Loucy (cell line): ENCODE measurements at regions not wholly inside any gene's neighbourhood (a gene's known extent, or its start where the extent isn't known, plus 50 kb on each side); places are given as distances from the start of the nearest gene placed in this dataset.

Experiments used
- H2AFZ ChIP-seq: fragments of 200-600 bp; sonication (generic); 2 replicates; pipeline ENCODE4 v1.6.0; 2016; ENCODE audit warnings: antibody characterized with exemption, mild to moderate bottlenecking, low read length, moderate library complexity
- H3F3A ChIP-seq: fragments of 200-600 bp; 2 replicates; pipeline ENCODE4 v1.6.0; 2016; ENCODE audit warnings: antibody characterized with exemption, low read depth, mild to moderate bottlenecking
- H3K27me3 ChIP-seq: fragments of 200-600 bp; sonication (generic); 2 replicates; pipeline ENCODE4 v1.6.1; 2014; ENCODE audit warnings: low read length, mild to moderate bottlenecking; ENCODE audit not compliant: insufficient read depth, poor library complexity, severe bottlenecking
- H3K36me3 ChIP-seq: fragments of 200-600 bp; sonication (generic); 2 replicates; pipeline ENCODE4 v1.6.1; 2016; ENCODE audit warnings: low read length; ENCODE audit not compliant: insufficient read depth
- H3K4me1 ChIP-seq: fragments of 200-600 bp; sonication (generic); 2 replicates; pipeline ENCODE4 v1.5.1; 2014; ENCODE audit warnings: low read length, mild to moderate bottlenecking; ENCODE audit not compliant: insufficient read depth, poor library complexity, severe bottlenecking
- H3K4me2 ChIP-seq: fragments of 200-600 bp; sonication (generic); 2 replicates; pipeline ENCODE4 v1.6.0; 2014; ENCODE audit warnings: antibody characterized with exemption, low read length, low read depth, mild to moderate bottlenecking; ENCODE audit not compliant: poor library complexity, severe bottlenecking
- H3K4me3 ChIP-seq: fragments of 200-600 bp; sonication (generic); 2 replicates; pipeline ENCODE4 v1.5.1; 2014; ENCODE audit warnings: low read length, mild to moderate bottlenecking, mixed read lengths; ENCODE audit not compliant: poor library complexity, severe bottlenecking
- H3K79me2 ChIP-seq: fragments of 200-600 bp; sonication (generic); 2 replicates; pipeline ENCODE4 v1.6.1; 2014; ENCODE audit warnings: low read length; ENCODE audit not compliant: insufficient read depth
- H3K9ac ChIP-seq: fragments of 200-600 bp; sonication (generic); 2 replicates; pipeline ENCODE4 v1.6.0; 2014; ENCODE audit warnings: mild to moderate bottlenecking, low read depth, low read length, moderate library complexity; ENCODE audit not compliant: poor library complexity, severe bottlenecking
- H3K9me2 ChIP-seq: fragments of 200-600 bp; sonication (generic); replicated peaks from 2 replicates; pipeline ENCODE4 v1.6.1; 2016; ENCODE audit warnings: low read depth, low read length, mixed read lengths
- H3K9me3 ChIP-seq: fragments of 200-600 bp; sonication (generic); 2 replicates; pipeline ENCODE4 v1.6.1; 2014; ENCODE audit warnings: mild to moderate bottlenecking, antibody characterized with exemption, low read length, low read depth; ENCODE audit not compliant: insufficient read depth
- H4K20me1 ChIP-seq: fragments of 200-600 bp; sonication (generic); 2 replicates; pipeline ENCODE4 v1.6.0; 2014; ENCODE audit warnings: antibody characterized with exemption, low read length, mild to moderate bottlenecking; ENCODE audit not compliant: insufficient read depth, poor library complexity, severe bottlenecking
- CTCF ChIP-seq: fragments of 200-600 bp; sonication (generic); conservative IDR thresholded peaks from 2 replicates; pipeline ENCODE4 v1.5.1; 2014; ENCODE audit warnings: mild to moderate bottlenecking, antibody characterized with exemption, low read length
- EZH2phosphoT487 ChIP-seq: fragments of 200-600 bp; IDR thresholded peaks from 2 replicates; pipeline ENCODE4 v1.6.1; 2018; ENCODE audit warnings: antibody characterized with exemption, mild to moderate bottlenecking, moderate library complexity, borderline replicate concordance

DNA sequence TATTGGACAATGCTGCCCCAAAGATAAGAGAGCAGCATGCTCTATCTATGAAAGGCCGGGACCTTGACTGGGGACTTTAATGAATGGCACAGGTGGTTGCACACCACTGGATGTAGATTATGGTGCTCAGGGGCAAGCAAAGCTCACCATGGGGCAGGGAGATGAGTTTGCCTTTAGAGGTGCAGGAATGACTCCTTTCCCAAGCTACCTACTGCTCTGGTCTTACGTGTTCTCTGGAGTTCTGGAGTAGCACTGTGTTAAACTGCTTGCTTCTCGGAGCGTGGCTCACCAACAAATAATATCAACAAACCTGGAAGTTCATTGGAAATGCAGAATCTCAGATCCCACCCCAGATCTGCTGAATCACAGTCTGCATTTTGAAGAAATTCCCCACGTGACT is 445.3 kb downstream of the RPS24 start:
- H3K9me3 ChIP-seq, result no peaks in the 10 kb centered on the region
- H3K4me3 ChIP-seq, result no peak overlapping the region
- H4K20me1 ChIP-seq, result no peaks in the 10 kb centered on the region
- no peaks in the 10 kb centered on the region for H3K79me2 ChIP-seq
- H3K9ac ChIP-seq, result no peak overlapping the region
- no peaks in the 10 kb centered on the region for H3K27me3 ChIP-seq
- TF ChIP-seq CTCF, result no peak
- TF ChIP-seq EZH2phosphoT487, result no peak
- H3F3A ChIP-seq, result no peaks in the 10 kb centered on the region
- no peaks in the 10 kb centered on the region for H3K4me1 ChIP-seq
- H3K9me2 ChIP-seq, result no peaks in the 10 kb centered on the region
- no peak overlapping the region for H3K4me2 ChIP-seq
- no peaks in the 10 kb centered on the region for H3K36me3 ChIP-seq
- no peak overlapping the region for H2AFZ ChIP-seq

- Histone ChIP-seq H3K9ac (no peak overlapping the region), H3K4me1 (no peaks in the 10 kb centered on the region), H3K4me2 (no peak overlapping the region), H4K20me1 (no peaks in the 10 kb centered on the region), H3K4me3 (no peak overlapping the region), H3K9me3 (no peaks in the 10 kb centered on the region), H3K27me3 (no peaks in the 10 kb centered on the region), H3F3A (no peaks in the 10 kb centered on the region), H2AFZ (no peak overlapping the region), H3K79me2 (no peaks in the 10 kb centered on the region), H3K36me3 (no peaks in the 10 kb centered on the region), H3K9me2 (no peaks in the 10 kb centered on the region)
- TF ChIP-seq CTCF, result no peak
- no peak for TF ChIP-seq EZH2phosphoT487
These were observed 445.8 kb downstream of the RPS24 start for GRCh38 chr10:78479467-78479866.

DNA sequence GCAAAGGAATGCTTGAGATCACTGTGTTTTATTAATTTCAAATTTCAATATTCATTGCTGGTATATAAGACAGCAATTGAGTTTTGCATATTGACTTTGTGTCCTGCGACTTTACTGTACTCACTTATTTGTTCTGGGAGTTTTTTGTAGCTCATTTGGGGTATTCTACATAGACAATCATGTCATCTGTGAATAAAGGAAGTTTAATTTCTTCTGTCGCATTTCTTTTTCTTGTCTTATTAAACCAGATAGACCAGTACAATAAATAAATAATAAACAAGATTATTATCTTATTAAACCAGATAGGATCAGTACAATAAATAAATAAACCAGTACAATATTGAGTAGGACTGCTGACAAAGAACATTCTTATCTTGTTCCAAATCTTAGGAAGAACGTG is 448.2 kb downstream of the RPS24 start:
- H3K79me2 ChIP-seq, result no peaks in the 10 kb centered on the region
- TF ChIP-seq CTCF (no peak), EZH2phosphoT487 (no peak)
- no peaks in the 10 kb centered on the region for H3K27me3 ChIP-seq
- H2AFZ ChIP-seq, result no peak overlapping the region
- no peak overlapping the region for H3K4me3 ChIP-seq
- no peaks in the 10 kb centered on the region for H3K9me3 ChIP-seq
- no peaks in the 10 kb centered on the region for H3K36me3 ChIP-seq
- no peaks in the 10 kb centered on the region for H3K9me2 ChIP-seq
- no peak overlapping the region for H3K9ac ChIP-seq
- no peaks in the 10 kb centered on the region for H4K20me1 ChIP-seq
- no peak overlapping the region for H3K4me2 ChIP-seq
- H3F3A ChIP-seq, result no peaks in the 10 kb centered on the region
- no peaks in the 10 kb centered on the region for H3K4me1 ChIP-seq
